ENCODE measurements at regions not wholly inside any gene's neighbourhood (a gene's known extent, or its start where the extent isn't known, plus 50 kb on each side); places are given as distances from the start of the nearest gene placed in this dataset.
"Not testable (repeated sequence)": the region's sequence is repeated elsewhere in the genome, so short reads cannot be mapped to it uniquely, and the experiment has no call there.

- H3K4me3 ChIP-seq: no peak overlapping the region
- no peaks in the 10 kb centered on the region for H3K9me3 ChIP-seq (ENCODE audit: low read depth, low read length)
- TF ChIP-seq POLR2AphosphoS5 (IDR thresholded peaks at IDR 0.05; ENCODE audit: borderline replicate concordance, low read depth, low read length) (no peak), FOXP2 (optimal IDR thresholded peaks at IDR 0.05; ENCODE audit: control extremely low read depth, extremely low read length, insufficient read depth) (no peak), EZH2 (IDR thresholded peaks at IDR 0.05) (no peak)
- H3K27ac ChIP-seq: no peak overlapping the region
- no peak for DNase-seq (ENCODE audit: low read depth, low spot score)
- no peaks in the 10 kb centered on the region for H3K36me3 ChIP-seq (ENCODE audit: insufficient read depth, low read length)
- H3K9ac ChIP-seq (ENCODE audit: insufficient read length): no peak overlapping the region
Observed at GRCh38 chr10:21421016-21421415, 104.5 kb downstream of the SKIDA1 start.

GRCh38 chr10:21418981-21419576 is 106.4 kb downstream of the SKIDA1 start:
- not testable (repeated sequence) for H3K4me3 ChIP-seq; H3K36me3 ChIP-seq (ENCODE audit: insufficient read depth, low read length); DNase-seq (ENCODE audit: low read depth, low spot score); H3K9ac ChIP-seq (ENCODE audit: insufficient read length); H3K27ac ChIP-seq; H3K9me3 ChIP-seq (ENCODE audit: low read depth, low read length)

GRCh38 chr10:21417172-21417712 is 108.2 kb downstream of the SKIDA1 start:
- no peak overlapping the region for H3K27ac ChIP-seq
- DNase-seq (ENCODE audit: low read depth, low spot score): no peak
- H3K9ac ChIP-seq (ENCODE audit: insufficient read length): no peak overlapping the region
- no peaks in the 10 kb centered on the region for H3K36me3 ChIP-seq (ENCODE audit: insufficient read depth, low read length)
- H3K4me3 ChIP-seq: no peak overlapping the region
- TF ChIP-seq POLR2AphosphoS5 (IDR thresholded peaks at IDR 0.05; ENCODE audit: borderline replicate concordance, low read depth, low read length) (no peak), EZH2 (IDR thresholded peaks at IDR 0.05) (no peak), FOXP2 (optimal IDR thresholded peaks at IDR 0.05; ENCODE audit: control extremely low read depth, extremely low read length, insufficient read depth) (no peak)
- no peaks in the 10 kb centered on the region for H3K9me3 ChIP-seq (ENCODE audit: low read depth, low read length)

GRCh38 chr10:21413680-21414079 is 111.8 kb downstream of the SKIDA1 start:
- Histone ChIP-seq H3K4me3 (no peak overlapping the region), H3K9ac (ENCODE audit: insufficient read length) (no peak overlapping the region), H3K36me3 (ENCODE audit: insufficient read depth, low read length) (no peaks in the 10 kb centered on the region), H3K9me3 (ENCODE audit: low read depth, low read length) (no peaks in the 10 kb centered on the region), H3K27ac (no peak overlapping the region)
- DNase-seq (ENCODE audit: low read depth, low spot score): no peak
- no peak for TF ChIP-seq EZH2 (IDR thresholded peaks at IDR 0.05)
- TF ChIP-seq POLR2AphosphoS5 (IDR thresholded peaks at IDR 0.05; ENCODE audit: borderline replicate concordance, low read depth, low read length): no peak

GRCh38 chr10:21413268-21413667 is 112.2 kb downstream of the SKIDA1 start:
- DNase-seq (ENCODE audit: low read depth, low spot score): no peak
- Histone ChIP-seq H3K27ac (no peak overlapping the region), H3K36me3 (ENCODE audit: insufficient read depth, low read length) (no peaks in the 10 kb centered on the region), H3K9me3 (ENCODE audit: low read depth, low read length) (no peaks in the 10 kb centered on the region), H3K4me3 (no peak overlapping the region), H3K9ac (ENCODE audit: insufficient read length) (no peak overlapping the region)
- TF ChIP-seq EZH2 (IDR thresholded peaks at IDR 0.05) (no peak), POLR2AphosphoS5 (IDR thresholded peaks at IDR 0.05; ENCODE audit: borderline replicate concordance, low read depth, low read length) (no peak), FOXP2 (optimal IDR thresholded peaks at IDR 0.05; ENCODE audit: control extremely low read depth, extremely low read length, insufficient read depth) (no peak)

- peak overlapping the region; percentile 76 for H3K27ac ChIP-seq
Observed at GRCh38 chr10:21406595-21407193, 118.8 kb downstream of the SKIDA1 start.

GRCh38 chr10:21405981-21406380 is 119.5 kb downstream of the SKIDA1 start:
- no peak for DNase-seq (ENCODE audit: low read depth, low spot score)
- Histone ChIP-seq H3K36me3 (ENCODE audit: insufficient read depth, low read length) (no peaks in the 10 kb centered on the region), H3K9me3 (ENCODE audit: low read depth, low read length) (no peaks in the 10 kb centered on the region), H3K4me3 (no peak overlapping the region), H3K27ac (0 out of 2 replicates have a peak overlapping the region, but pooled peaks have one; percentile 76), H3K9ac (ENCODE audit: insufficient read length) (no peak overlapping the region)
- TF ChIP-seq FOXP2 (optimal IDR thresholded peaks at IDR 0.05; ENCODE audit: control extremely low read depth, extremely low read length, insufficient read depth) (no peak), POLR2AphosphoS5 (IDR thresholded peaks at IDR 0.05; ENCODE audit: borderline replicate concordance, low read depth, low read length) (no peak), EZH2 (IDR thresholded peaks at IDR 0.05) (no peak)

More at GRCh38 chr10:21406595-21407193, 118.8 kb downstream of the SKIDA1 start:
- DNase-seq (ENCODE audit: low read depth, low spot score): no peak
- Histone ChIP-seq H3K36me3 (ENCODE audit: insufficient read depth, low read length) (no peaks in the 10 kb centered on the region), H3K9me3 (ENCODE audit: low read depth, low read length) (no peaks in the 10 kb centered on the region), H3K4me3 (no peak overlapping the region), H3K9ac (ENCODE audit: insufficient read length) (no peak overlapping the region)
- no peak for TF ChIP-seq EZH2 (IDR thresholded peaks at IDR 0.05)
- TF ChIP-seq FOXP2 (optimal IDR thresholded peaks at IDR 0.05; ENCODE audit: control extremely low read depth, extremely low read length, insufficient read depth): no peak
- TF ChIP-seq POLR2AphosphoS5 (IDR thresholded peaks at IDR 0.05; ENCODE audit: borderline replicate concordance, low read depth, low read length): no peak

- Histone ChIP-seq H3K27ac (peak overlapping the region; percentile 87), H3K36me3 (ENCODE audit: insufficient read depth, low read length) (no peaks in the 10 kb centered on the region), H3K9me3 (ENCODE audit: low read depth, low read length) (no peaks in the 10 kb centered on the region), H3K4me3 (peak overlapping the region; percentile 10; the same call in 1 of the 2 replicates), H3K9ac (ENCODE audit: insufficient read length) (no peak overlapping the region)
- DNase-seq (ENCODE audit: low read depth, low spot score): no peak
- TF ChIP-seq EZH2 (IDR thresholded peaks at IDR 0.05) (no peak), FOXP2 (optimal IDR thresholded peaks at IDR 0.05; ENCODE audit: control extremely low read depth, extremely low read length, insufficient read depth) (no peak), POLR2AphosphoS5 (IDR thresholded peaks at IDR 0.05; ENCODE audit: borderline replicate concordance, low read depth, low read length) (no peak)
Observed at GRCh38 chr10:21403256-21404015, 122.0 kb downstream of the SKIDA1 start.

Data from SK-N-MC (cell line).